IMR-90 (cell line): ENCODE measurements at regions not wholly inside any gene's neighbourhood (a gene's known extent, or its start where the extent isn't known, plus 50 kb on each side); places are given as distances from the start of the nearest gene placed in this dataset.
A peak's percentile ranks its signal among the peaks of the same experiment; 100 is the strongest.

ENCODE experiments used
- ATAC-seq: fragments of 200-7000 bp; cut with Tn5 transposase; 2 replicates; pipeline ENCODE4 v1.9.1; 2020; ENCODE audit warnings: low read depth, mild to moderate bottlenecking, moderate library complexity
- BruUV-seq: library from RNA; stranded (reverse); fragments of 400-500 nt; replicated peaks from 2 replicates; lab custom pipeline; 2021; lab: Mats Ljungman, UMichigan
- CTCF ChIA-PET: fragments of 300-600 bp; formaldehyde crosslinking; extraction: SDS; loops from one replicate; lab custom pipeline; 2021; ENCODE audit warnings: antibody characterized with exemption; lab: Yijun Ruan, JAX
- POLR2A ChIA-PET: fragments of 300-600 bp; sonication (Branson Sonifier 250); formaldehyde crosslinking; loops from one replicate; lab custom pipeline; 2022; ENCODE audit warnings: antibody characterized with exemption; ENCODE audit not compliant: unreplicated experiment; lab: Charles Lee
- DNase-seq: peaks from one replicate; pipeline ENCODE4 v3.0.0; 2013
- H2AFZ ChIP-seq: replicated peaks from 2 replicates; pipeline ENCODE3; 2013; ENCODE audit warnings: low read length, mild to moderate bottlenecking; ENCODE audit not compliant: poor library complexity
- H2AK5ac ChIP-seq: 2 replicates; pipeline ENCODE4 v1.6.1; 2013; ENCODE audit warnings: low read depth, low read length, inconsistent platforms
- H2AK9ac ChIP-seq: replicated peaks from 2 replicates; pipeline ENCODE3; 2013; ENCODE audit warnings: mild to moderate bottlenecking, low read depth, low read length, moderate library complexity; ENCODE audit not compliant: poor library complexity
- H2BK120ac ChIP-seq: 2 replicates; pipeline ENCODE4 v1.6.1; 2013; ENCODE audit warnings: low read depth, low read length, inconsistent platforms
- H2BK15ac ChIP-seq: 3 replicates; pipeline ENCODE4 v1.6.1; 2013; ENCODE audit warnings: low read depth, low read length, inconsistent platforms
- H2BK20ac ChIP-seq: 2 replicates; pipeline ENCODE4 v1.6.1; 2013; ENCODE audit warnings: low read depth, mild to moderate bottlenecking, inconsistent platforms, low read length, moderate library complexity
- H2BK5ac ChIP-seq: 2 replicates; pipeline ENCODE4 v1.6.1; 2013; ENCODE audit warnings: mild to moderate bottlenecking, low read depth, low read length, inconsistent platforms; ENCODE audit not compliant: poor library complexity, severe bottlenecking
- H3K14ac ChIP-seq: replicated peaks from 2 replicates; pipeline ENCODE4 v1.6.1; 2013; ENCODE audit warnings: low read depth, low read length, inconsistent platforms
- H3K18ac ChIP-seq: 2 replicates; pipeline ENCODE4 v1.6.1; 2013; ENCODE audit warnings: low read depth, low read length, control low read depth
- H3K23ac ChIP-seq: 2 replicates; pipeline ENCODE4 v1.6.1; 2013; ENCODE audit warnings: low read depth, low read length, inconsistent platforms
- H3K27ac ChIP-seq: 2 replicates; pipeline ENCODE4 v1.5.1; 2013; ENCODE audit warnings: mild to moderate bottlenecking, control low read depth, low read length; ENCODE audit not compliant: insufficient read depth
- H3K27me3 ChIP-seq: 2 replicates; pipeline ENCODE4 v1.6.1; 2013; ENCODE audit warnings: low read length; ENCODE audit not compliant: control insufficient read depth, insufficient read depth
- H3K36me3 ChIP-seq: 2 replicates; pipeline ENCODE4 v1.6.1; 2013; ENCODE audit warnings: low read length, mixed read lengths; ENCODE audit not compliant: control insufficient read depth, insufficient read depth
- H3K4ac ChIP-seq: 2 replicates; pipeline ENCODE4 v1.6.1; 2013; ENCODE audit warnings: low read depth, low read length, inconsistent platforms
- H3K4me1 ChIP-seq: 2 replicates; pipeline ENCODE4 v1.6.1; 2013; ENCODE audit warnings: low read length, mixed read lengths; ENCODE audit not compliant: control insufficient read depth, insufficient read depth
- H3K4me2 ChIP-seq: 2 replicates; pipeline ENCODE4 v1.6.1; 2013; ENCODE audit warnings: low read depth, mild to moderate bottlenecking, control low read depth, low read length, moderate library complexity
- H3K4me3 ChIP-seq: 2 replicates; pipeline ENCODE4 v1.5.1; 2013; ENCODE audit warnings: low read depth, mild to moderate bottlenecking, control low read depth, low read length, moderate library complexity; ENCODE audit not compliant: insufficient read depth
- H3K56ac ChIP-seq: 2 replicates; pipeline ENCODE4 v1.6.1; 2013; ENCODE audit warnings: low read length, inconsistent platforms; ENCODE audit not compliant: insufficient read depth; ENCODE audit errors: extremely low read depth
- H3K79me1 ChIP-seq, 2 experiments: 2 replicates each; pipeline ENCODE4 v1.6.1; 2013; ENCODE audit warnings: low read length in 2 of 2, inconsistent platforms in 1 of 2, low read depth in 1 of 2
- H3K9ac ChIP-seq: 2 replicates; pipeline ENCODE4 v1.6.1; 2013; ENCODE audit warnings: low read depth, low read length, control low read depth
- H3K9me1 ChIP-seq: 2 replicates; pipeline ENCODE4 v1.6.1; 2013; ENCODE audit warnings: low read length, inconsistent platforms; ENCODE audit not compliant: insufficient read depth
- H3K9me3 ChIP-seq: 2 replicates; pipeline ENCODE4 v1.6.1; 2013; ENCODE audit warnings: low read length; ENCODE audit not compliant: control insufficient read depth, insufficient read depth
- H4K20me1 ChIP-seq: 2 replicates; pipeline ENCODE4 v1.6.1; 2013; ENCODE audit warnings: low read length, inconsistent platforms; ENCODE audit not compliant: insufficient read depth
- H4K5ac ChIP-seq: 2 replicates; pipeline ENCODE4 v1.6.1; 2013; ENCODE audit warnings: mild to moderate bottlenecking, low read depth, low read length, control low read depth
- H4K8ac ChIP-seq, 2 experiments: 2 replicates each; pipeline ENCODE4 v1.6.1; 2013; ENCODE audit warnings: low read depth in 2 of 2, low read length in 2 of 2, control low read depth in 1 of 2, inconsistent platforms in 1 of 2
- H4K91ac ChIP-seq: 2 replicates; pipeline ENCODE4 v1.6.1; 2013; ENCODE audit warnings: low read depth, low read length, inconsistent platforms; ENCODE audit not compliant: insufficient read depth
- BHLHE40 ChIP-seq: fragments of 150-350 bp; IDR thresholded peaks from 2 replicates; pipeline ENCODE4 v1.6.1; 2016; ENCODE audit warnings: mild to moderate bottlenecking, low read depth, low read length
- CEBPB ChIP-seq: IDR thresholded peaks from 2 replicates; pipeline ENCODE4 v1.6.1; 2012; ENCODE audit warnings: low read depth, low read length, improper control_type of control experiment
- FOS ChIP-seq: fragments of 150-350 bp; IDR thresholded peaks from 2 replicates; pipeline ENCODE4 v1.6.1; 2016; ENCODE audit warnings: low read depth, low read length
- MAFK ChIP-seq: IDR thresholded peaks from 2 replicates; pipeline ENCODE4 v1.6.1; 2012; ENCODE audit warnings: low read depth, low read length, improper control_type of control experiment
- MAZ ChIP-seq: IDR thresholded peaks from 2 replicates; pipeline ENCODE4 v1.6.1; 2012; ENCODE audit warnings: low read depth, mild to moderate bottlenecking, low read length, improper control_type of control experiment, moderate library complexity, borderline replicate concordance
- NFE2L2 ChIP-seq: fragments of 150-350 bp; IDR thresholded peaks from 2 replicates; pipeline ENCODE4 v1.6.1; 2016; ENCODE audit warnings: low read depth, mild to moderate bottlenecking, low read length
- WGBS, 2 experiments: methylation state at CpG; one replicate each; pipeline versions ENCODE4 v1.1.5 to v1.1.7; 2013; ENCODE audit warnings: missing lambda C conversion rate in 2 of 2; ENCODE audit not compliant: insufficient read length in 1 of 2; ENCODE audit errors: extremely low coverage in 2 of 2; 5-methylcytosine and 5-hydroxymethylcytosine counted together
- dilution Hi-C: fragments of 300-500 bp; cut with HindIII; formaldehyde crosslinking; loops from one replicate; pipeline ENCODE4 v1.14.3; 2018; ENCODE audit warnings: low sequenced_read_pairs; ENCODE audit not compliant: unreplicated experiment
- in situ Hi-C: fragments of 300-500 bp; cut with MboI; formaldehyde crosslinking; loops from 3 replicates; pipeline ENCODE4 v1.14.3; 2019; ENCODE audit warnings: low sequenced_read_pairs, inconsistent platforms, mixed read lengths
- intact Hi-C: fragments of 100-400 bp; cut with micrococcal nuclease; formaldehyde crosslinking; loops from 2 replicates; pipeline ENCODE4 v1.10.0; 2022

GRCh38 chr10:33965795-33966581 lies 631.5 kb upstream of the NRP1 start:
- Histone ChIP-seq H3K9ac (no peak overlapping the region), H2AFZ (no peak overlapping the region), H3K9me3 (no peaks in the 10 kb centered on the region; the same call in 1 of the 2 replicates), H3K9me1 (no peaks in the 10 kb centered on the region), H3K27ac (no peak overlapping the region), H3K79me1 (no peaks in the 10 kb centered on the region), H2BK5ac (no peak overlapping the region), H2BK20ac (no peak overlapping the region), H4K91ac (no peak overlapping the region), H2BK120ac (no peak overlapping the region), H3K23ac (no peak overlapping the region), H3K4me2 (no peak overlapping the region), H3K36me3 (no peaks in the 10 kb centered on the region), H4K20me1 (no peaks in the 10 kb centered on the region), H3K4me3 (no peak overlapping the region), H2AK9ac (no peak overlapping the region), H3K14ac (no peak overlapping the region), H4K8ac (no peak overlapping the region), H3K4ac (no peak overlapping the region), H3K18ac (no peak overlapping the region), H3K56ac (no peak overlapping the region), H3K4me1 (no peaks in the 10 kb centered on the region), H2BK15ac (no peak overlapping the region), H3K27me3 (no peaks in the 10 kb centered on the region; the same call in 1 of the 2 replicates), H4K5ac (no peak overlapping the region), H2AK5ac (no peak overlapping the region)
- POLR2A ChIA-PET = no interaction called here
- WGBS, 2 experiments = 86% methylated on average over 1 of the region's 6 CpGs; no CpG with 5 or more reads in 1 of the 2 experiments
- DNase-seq (no peak), ATAC-seq (no peak)
- intact Hi-C loops = no loop called here
- dilution Hi-C loops = no loop called here
- CTCF ChIA-PET = no interaction called here
- TF ChIP-seq CEBPB (peak; percentile 87), BHLHE40 (no peak), FOS (no peak), NFE2L2 (no peak), MAZ (no peak), MAFK (no peak)
- in situ Hi-C loops = no loop called here
- no TSS peak for BruUV-seq
